Neural cell (in vitro differentiated cells): ENCODE measurements at regions not wholly inside any gene's neighbourhood (a gene's known extent, or its start where the extent isn't known, plus 50 kb on each side); places are given as distances from the start of the nearest gene placed in this dataset.

Experiments used
- H2AFZ ChIP-seq: fragments of 200-600, 300-800 bp; sonication (generic), shearing (Covaris generic); 2 replicates; pipeline ENCODE4 v1.6.0; 2014; ENCODE audit warnings: low read depth, mild to moderate bottlenecking, antibody characterized with exemption, low read length, moderate library complexity
- H3F3A ChIP-seq: fragments of 200-600 bp; shearing (Covaris generic); 2 replicates; pipeline ENCODE4 v1.6.1; 2016; ENCODE audit warnings: mild to moderate bottlenecking, moderate library complexity, mixed read lengths, antibody characterized with exemption, low read length; ENCODE audit not compliant: insufficient read depth, poor library complexity, severe bottlenecking
- H3K27ac ChIP-seq: fragments of 200-600, 300-800 bp; sonication (generic), shearing (Covaris generic); 2 replicates; pipeline ENCODE4 v1.5.1; 2014; ENCODE audit warnings: mild to moderate bottlenecking, low read length, moderate library complexity
- H3K27me3 ChIP-seq: fragments of 300-800, 200-600 bp; sonication (generic), shearing (Covaris generic); 2 replicates; pipeline ENCODE4 v1.6.0; 2014; ENCODE audit warnings: mild to moderate bottlenecking, low read depth, low read length, moderate library complexity; ENCODE audit not compliant: insufficient read depth
- H3K36me3 ChIP-seq: fragments of 300-800, 200-600 bp; sonication (generic), shearing (Covaris generic); 2 replicates; pipeline ENCODE4 v1.5.1; 2014; ENCODE audit warnings: mild to moderate bottlenecking, antibody characterized with exemption, low read length, moderate library complexity; ENCODE audit not compliant: insufficient read depth
- H3K4me2 ChIP-seq: fragments of 300-800, 200-600 bp; sonication (generic), shearing (Covaris generic); 2 replicates; pipeline ENCODE4 v1.6.0; 2014; ENCODE audit warnings: mild to moderate bottlenecking, low read length
- H3K4me3 ChIP-seq: fragments of 300-800, 200-600 bp; sonication (generic), shearing (Covaris generic); 2 replicates; pipeline ENCODE4 v1.5.1; 2014; ENCODE audit warnings: mild to moderate bottlenecking, low read length, moderate library complexity
- H3K79me2 ChIP-seq: fragments of 200-600 bp; shearing (Covaris generic); replicated peaks from 2 replicates; pipeline ENCODE4 v1.6.0; 2014; ENCODE audit warnings: mild to moderate bottlenecking, low read length, moderate library complexity; ENCODE audit not compliant: insufficient read depth
- H3K9ac ChIP-seq: fragments of 300-800, 200-600 bp; sonication (generic), shearing (Covaris generic); 2 replicates; pipeline ENCODE4 v1.6.1; 2016; ENCODE audit warnings: mild to moderate bottlenecking, low read length, mixed read lengths
- H3K9me2 ChIP-seq: fragments of 200-600 bp; shearing (Covaris generic); 2 replicates; pipeline ENCODE4 v1.6.1; 2016; ENCODE audit warnings: mild to moderate bottlenecking, low read length, mixed read lengths; ENCODE audit not compliant: insufficient read depth
- H3K9me3 ChIP-seq: fragments of 200-600, 300-800 bp; sonication (generic), shearing (Covaris generic); 2 replicates; pipeline ENCODE4 v1.6.1; 2016; ENCODE audit warnings: mild to moderate bottlenecking, mixed run types, low read length, moderate library complexity, mixed read lengths
- H4K20me1 ChIP-seq: fragments of 200-600 bp; shearing (Covaris generic); 2 replicates; pipeline ENCODE4 v1.6.1; 2016; ENCODE audit warnings: mild to moderate bottlenecking, mixed run types; ENCODE audit not compliant: insufficient read depth
- EP300 ChIP-seq: fragments of 450-650 bp; conservative IDR thresholded peaks from 2 replicates; pipeline ENCODE4 v1.6.1; 2014; ENCODE audit warnings: antibody characterized with exemption, mild to moderate bottlenecking, moderate library complexity; ENCODE audit not compliant: poor library complexity, severe bottlenecking
- EZH2 ChIP-seq: fragments of 200-600, 300-800 bp; shearing (Covaris generic), sonication (generic); IDR thresholded peaks from 2 replicates; pipeline ENCODE4 v1.6.1; 2014; ENCODE audit warnings: antibody characterized with exemption, low read length, borderline replicate concordance, mild to moderate bottlenecking; ENCODE audit not compliant: insufficient read depth, poor library complexity, severe bottlenecking
- MXI1 ChIP-seq: fragments of 450-650 bp; conservative IDR thresholded peaks from 2 replicates; pipeline ENCODE4 v1.6.1; 2014; ENCODE audit warnings: antibody characterized with exemption, mild to moderate bottlenecking; ENCODE audit not compliant: poor library complexity, severe bottlenecking
- POLR2AphosphoS5 ChIP-seq: IDR thresholded peaks from 2 replicates; pipeline ENCODE4 v1.6.1; 2012
- RAD21 ChIP-seq: fragments of 450-650 bp; conservative IDR thresholded peaks from 2 replicates; pipeline ENCODE4 v1.6.1; 2014; ENCODE audit warnings: antibody characterized with exemption, mild to moderate bottlenecking, moderate library complexity
- SMC3 ChIP-seq: fragments of 450-650 bp; conservative IDR thresholded peaks from 2 replicates; pipeline ENCODE4 v1.6.1; 2014; ENCODE audit warnings: antibody characterized with exemption, mild to moderate bottlenecking, moderate library complexity; ENCODE audit not compliant: poor library complexity
- TAF1 ChIP-seq: IDR thresholded peaks from 2 replicates; pipeline ENCODE4 v1.6.1; 2012; ENCODE audit warnings: low read depth
- TF ChIP-seq, protein P1 (sequence below): fragments of 450-650 bp; IDR thresholded peaks from 2 replicates; pipeline ENCODE4 v1.5.1; 2014; ENCODE audit warnings: antibody characterized with exemption, mild to moderate bottlenecking, moderate library complexity; ENCODE audit not compliant: poor library complexity, severe bottlenecking
- TF ChIP-seq, protein P2 (sequence below): IDR thresholded peaks from 2 replicates; pipeline ENCODE4 v1.6.1; 2012; ENCODE audit warnings: borderline replicate concordance

DNA sequence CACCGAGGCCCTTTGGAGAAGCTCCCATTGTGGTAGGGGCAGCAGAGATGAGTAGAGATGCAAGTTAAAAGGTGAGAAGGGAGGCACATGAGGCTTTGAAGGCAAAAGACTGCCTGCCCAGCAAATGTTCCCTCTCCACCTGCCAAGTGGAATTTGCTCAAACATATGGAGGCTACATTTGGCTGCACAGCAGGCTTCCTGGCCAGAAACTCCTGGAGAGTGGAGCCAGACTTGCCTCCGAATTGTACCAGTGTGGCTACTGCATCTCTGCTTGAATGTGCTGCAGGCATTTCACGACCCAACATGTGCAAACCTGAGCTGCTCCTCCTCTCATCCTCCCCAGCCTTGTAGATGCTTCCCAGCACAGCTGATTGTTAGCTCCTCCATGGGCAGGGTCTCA is 229.2 kb downstream of the ZNF621 start:
- no peaks in the 10 kb centered on the region for H4K20me1 ChIP-seq

GRCh38 chr3:40754994-40755393 is 230.2 kb downstream of the ZNF621 start:
- Histone ChIP-seq H3K9ac (no peak overlapping the region), H3K9me3 (no peaks in the 10 kb centered on the region), H2AFZ (no peak overlapping the region), H3K9me2 (no peaks in the 10 kb centered on the region), H3K4me3 (no peak overlapping the region), H3K4me2 (no peak overlapping the region), H4K20me1 (no peaks in the 10 kb centered on the region), H3K27me3 (no peaks in the 10 kb centered on the region), H3K27ac (no peak overlapping the region), H3F3A (no peaks in the 10 kb centered on the region), H3K36me3 (no peaks in the 10 kb centered on the region), H3K79me2 (no peaks in the 10 kb centered on the region)
- no peak for TF ChIP-seq TAF1
- no peak for TF ChIP-seq MXI1
- TF ChIP-seq, protein P1, sequence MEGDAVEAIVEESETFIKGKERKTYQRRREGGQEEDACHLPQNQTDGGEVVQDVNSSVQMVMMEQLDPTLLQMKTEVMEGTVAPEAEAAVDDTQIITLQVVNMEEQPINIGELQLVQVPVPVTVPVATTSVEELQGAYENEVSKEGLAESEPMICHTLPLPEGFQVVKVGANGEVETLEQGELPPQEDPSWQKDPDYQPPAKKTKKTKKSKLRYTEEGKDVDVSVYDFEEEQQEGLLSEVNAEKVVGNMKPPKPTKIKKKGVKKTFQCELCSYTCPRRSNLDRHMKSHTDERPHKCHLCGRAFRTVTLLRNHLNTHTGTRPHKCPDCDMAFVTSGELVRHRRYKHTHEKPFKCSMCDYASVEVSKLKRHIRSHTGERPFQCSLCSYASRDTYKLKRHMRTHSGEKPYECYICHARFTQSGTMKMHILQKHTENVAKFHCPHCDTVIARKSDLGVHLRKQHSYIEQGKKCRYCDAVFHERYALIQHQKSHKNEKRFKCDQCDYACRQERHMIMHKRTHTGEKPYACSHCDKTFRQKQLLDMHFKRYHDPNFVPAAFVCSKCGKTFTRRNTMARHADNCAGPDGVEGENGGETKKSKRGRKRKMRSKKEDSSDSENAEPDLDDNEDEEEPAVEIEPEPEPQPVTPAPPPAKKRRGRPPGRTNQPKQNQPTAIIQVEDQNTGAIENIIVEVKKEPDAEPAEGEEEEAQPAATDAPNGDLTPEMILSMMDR: no peak
- TF ChIP-seq EP300: no peak
- no peak for TF ChIP-seq POLR2AphosphoS5
- TF ChIP-seq EZH2: no peak
- no peak for TF ChIP-seq RAD21
- TF ChIP-seq, protein P2, sequence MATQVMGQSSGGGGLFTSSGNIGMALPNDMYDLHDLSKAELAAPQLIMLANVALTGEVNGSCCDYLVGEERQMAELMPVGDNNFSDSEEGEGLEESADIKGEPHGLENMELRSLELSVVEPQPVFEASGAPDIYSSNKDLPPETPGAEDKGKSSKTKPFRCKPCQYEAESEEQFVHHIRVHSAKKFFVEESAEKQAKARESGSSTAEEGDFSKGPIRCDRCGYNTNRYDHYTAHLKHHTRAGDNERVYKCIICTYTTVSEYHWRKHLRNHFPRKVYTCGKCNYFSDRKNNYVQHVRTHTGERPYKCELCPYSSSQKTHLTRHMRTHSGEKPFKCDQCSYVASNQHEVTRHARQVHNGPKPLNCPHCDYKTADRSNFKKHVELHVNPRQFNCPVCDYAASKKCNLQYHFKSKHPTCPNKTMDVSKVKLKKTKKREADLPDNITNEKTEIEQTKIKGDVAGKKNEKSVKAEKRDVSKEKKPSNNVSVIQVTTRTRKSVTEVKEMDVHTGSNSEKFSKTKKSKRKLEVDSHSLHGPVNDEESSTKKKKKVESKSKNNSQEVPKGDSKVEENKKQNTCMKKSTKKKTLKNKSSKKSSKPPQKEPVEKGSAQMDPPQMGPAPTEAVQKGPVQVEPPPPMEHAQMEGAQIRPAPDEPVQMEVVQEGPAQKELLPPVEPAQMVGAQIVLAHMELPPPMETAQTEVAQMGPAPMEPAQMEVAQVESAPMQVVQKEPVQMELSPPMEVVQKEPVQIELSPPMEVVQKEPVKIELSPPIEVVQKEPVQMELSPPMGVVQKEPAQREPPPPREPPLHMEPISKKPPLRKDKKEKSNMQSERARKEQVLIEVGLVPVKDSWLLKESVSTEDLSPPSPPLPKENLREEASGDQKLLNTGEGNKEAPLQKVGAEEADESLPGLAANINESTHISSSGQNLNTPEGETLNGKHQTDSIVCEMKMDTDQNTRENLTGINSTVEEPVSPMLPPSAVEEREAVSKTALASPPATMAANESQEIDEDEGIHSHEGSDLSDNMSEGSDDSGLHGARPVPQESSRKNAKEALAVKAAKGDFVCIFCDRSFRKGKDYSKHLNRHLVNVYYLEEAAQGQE: no peak
- no peak for TF ChIP-seq SMC3

More for the DNA sequence above, 229.2 kb downstream of the ZNF621 start:
- no peak overlapping the region for H3K9ac ChIP-seq
- no peaks in the 10 kb centered on the region for H3K36me3 ChIP-seq
- no peaks in the 10 kb centered on the region for H3K79me2 ChIP-seq
- TF ChIP-seq TAF1: no peak
- TF ChIP-seq RAD21: no peak
- no peak for TF ChIP-seq SMC3
- TF ChIP-seq EZH2: no peak
- no peak for TF ChIP-seq EP300
- H3K9me2 ChIP-seq: no peaks in the 10 kb centered on the region
- no peak overlapping the region for H3K27ac ChIP-seq
- no peak overlapping the region for H3K4me2 ChIP-seq
- H3K9me3 ChIP-seq: no peaks in the 10 kb centered on the region
- no peak overlapping the region for H2AFZ ChIP-seq
- no peaks in the 10 kb centered on the region for H3K27me3 ChIP-seq
- no peak overlapping the region for H3K4me3 ChIP-seq
- H3F3A ChIP-seq: no peaks in the 10 kb centered on the region

- Histone ChIP-seq H3K79me2 (no peaks in the 10 kb centered on the region), H3K27me3 (no peaks in the 10 kb centered on the region), H3K9ac (no peak overlapping the region), H4K20me1 (no peaks in the 10 kb centered on the region), H3K27ac (no peak overlapping the region), H3K4me3 (no peak overlapping the region), H2AFZ (no peak overlapping the region), H3K36me3 (no peaks in the 10 kb centered on the region), H3K4me2 (no peak overlapping the region), H3K9me3 (no peaks in the 10 kb centered on the region), H3F3A (no peaks in the 10 kb centered on the region), H3K9me2 (no peaks in the 10 kb centered on the region)
- TF ChIP-seq RAD21 (no peak), EP300 (no peak), POLR2AphosphoS5 (no peak), TAF1 (no peak), EZH2 (no peak), MXI1 (no peak), SMC3 (no peak)
- TF ChIP-seq, protein P1: no peak
- TF ChIP-seq, protein P2: no peak
Observed at GRCh38 chr3:40756500-40756899, 231.7 kb downstream of the ZNF621 start.
